ENCODE measurements at regions not wholly inside any gene's neighbourhood (a gene's known extent, or its start where the extent isn't known, plus 50 kb on each side); places are given as distances from the start of the nearest gene placed in this dataset.
"Not testable (repeated sequence)": the region's sequence is repeated elsewhere in the genome, so short reads cannot be mapped to it uniquely, and the experiment has no call there.

GRCh38 chr13:73160371-73161031 is 101.7 kb downstream of the KLF5 start:
- TF ChIP-seq POLR2A (IDR thresholded peaks at IDR 0.05; ENCODE audit: low read depth, low read length); CTCF (conservative IDR thresholded peaks at IDR 0.05; ENCODE audit: low read depth, low read length); RAD21 (IDR thresholded peaks at IDR 0.05; ENCODE audit: low read length): not testable (repeated sequence)
